T-cell (primary cell): ENCODE measurements at regions not wholly inside any gene's neighbourhood (a gene's known extent, or its start where the extent isn't known, plus 50 kb on each side); places are given as distances from the start of the nearest gene placed in this dataset.

Experiments used
- ATAC-seq, 4 experiments: fragments of 200-7000 bp in 3 of 4; fragments of 150-1000 bp in 1 of 4; cut with Tn5 transposase; replicated peaks in 1 of 4; 1 replicate in 3 of 4; 2 replicates in 1 of 4; pipeline ENCODE4 v1.10.0; 2021; ENCODE audit warnings: moderate library complexity in 3 of 4, mild to moderate bottlenecking in 2 of 4, moderate number of reproducible peaks in 1 of 4
- CTCF ChIA-PET, 2 donors: fragments of 300-600 bp; sonication (Branson Sonifier 250); formaldehyde crosslinking; loops; one replicate each; lab custom pipeline; 2022; ENCODE audit warnings: antibody characterized with exemption in 2 of 2; lab: Charles Lee
- POLR2A ChIA-PET, 2 donors: fragments of 300-600 bp; sonication (Branson Sonifier 250); formaldehyde crosslinking; loops; one replicate each; lab custom pipeline; 2022; ENCODE audit warnings: antibody characterized with exemption in 2 of 2; lab: Charles Lee
- DNase-seq, 35 experiments: peaks; one replicate each; pipeline versions ENCODE4 v3.0.0 to v3.0.0-alpha.2; 2013 to 2023
- H3K27ac ChIP-seq: one replicate; pipeline ENCODE4 v1.5.1; 2013; ENCODE audit warnings: low read length
- H3K27me3 ChIP-seq, 2 experiments: replicated peaks in 1 of 2; 1 replicate in 1 of 2; 2 replicates in 1 of 2; pipeline versions ENCODE4 v1.6.1 to v1.7.0; 2013; ENCODE audit warnings: low read length in 1 of 2, mixed read lengths in 1 of 2; ENCODE audit not compliant: control insufficient read depth in 2 of 2, insufficient read depth in 2 of 2; ENCODE audit errors: extremely low read depth in 1 of 2
- H3K36me3 ChIP-seq, 2 donors: 1 replicate in 1 of 2; 2 replicates in 1 of 2; pipeline versions ENCODE4 v1.6.1 to v1.7.0; 2013; ENCODE audit warnings: low read length in 1 of 2; ENCODE audit not compliant: control insufficient read depth in 2 of 2, insufficient read depth in 1 of 2; ENCODE audit errors: extremely low read depth in 1 of 2
- H3K4me1 ChIP-seq, 2 experiments: 1 replicate in 1 of 2; 2 replicates in 1 of 2; pipeline versions ENCODE4 v1.6.1 to v1.7.0; 2013; ENCODE audit warnings: low read length in 2 of 2, mixed read lengths in 1 of 2; ENCODE audit not compliant: insufficient read depth in 2 of 2, control insufficient read depth in 1 of 2; ENCODE audit errors: extremely low read depth in 1 of 2
- H3K4me3 ChIP-seq, 2 donors: 1 replicate in 1 of 2; 2 replicates in 1 of 2; pipeline versions ENCODE4 v1.5.1 to v1.7.0; 2013; ENCODE audit warnings: mild to moderate bottlenecking in 2 of 2, low read length in 1 of 2, moderate library complexity in 1 of 2; ENCODE audit not compliant: control insufficient read depth in 1 of 2; ENCODE audit errors: extremely low read depth in 1 of 2
- H3K9me3 ChIP-seq: 2 replicates; pipeline ENCODE4 v1.7.0; 2013
- H3K27ac Mint-ChIP-seq, 2 donors: one replicate each; pipeline ENCODE4 v1.8.0; 2020 to 2021; ENCODE audit warnings: mild to moderate bottlenecking in 2 of 2, mixed read lengths in 2 of 2
- H3K27me3 Mint-ChIP-seq, 2 donors: one replicate each; pipeline ENCODE4 v1.8.0; 2021 to 2022; ENCODE audit warnings: mixed read lengths in 2 of 2
- H3K36me3 Mint-ChIP-seq: one replicate; pipeline ENCODE4 v1.8.0; 2021; ENCODE audit warnings: mixed read lengths
- H3K4me1 Mint-ChIP-seq, 3 donors: one replicate each; pipeline ENCODE4 v1.8.0; 2020 to 2022; ENCODE audit warnings: mixed read lengths in 3 of 3, mild to moderate bottlenecking in 1 of 3
- H3K4me3 Mint-ChIP-seq, 3 donors: one replicate each; pipeline ENCODE4 v1.8.0; 2020 to 2022; ENCODE audit warnings: mild to moderate bottlenecking in 3 of 3, mixed read lengths in 3 of 3, moderate library complexity in 3 of 3
- H3K9me3 Mint-ChIP-seq, 3 donors: one replicate each; pipeline ENCODE4 v1.8.0; 2020 to 2022; ENCODE audit warnings: mixed read lengths in 3 of 3
- WGBS: methylation state at CpG from one replicate; pipeline ENCODE4 v1.1.5; 2013; ENCODE audit warnings: missing lambda C conversion rate; ENCODE audit not compliant: insufficient coverage; 5-methylcytosine and 5-hydroxymethylcytosine counted together

DNA sequence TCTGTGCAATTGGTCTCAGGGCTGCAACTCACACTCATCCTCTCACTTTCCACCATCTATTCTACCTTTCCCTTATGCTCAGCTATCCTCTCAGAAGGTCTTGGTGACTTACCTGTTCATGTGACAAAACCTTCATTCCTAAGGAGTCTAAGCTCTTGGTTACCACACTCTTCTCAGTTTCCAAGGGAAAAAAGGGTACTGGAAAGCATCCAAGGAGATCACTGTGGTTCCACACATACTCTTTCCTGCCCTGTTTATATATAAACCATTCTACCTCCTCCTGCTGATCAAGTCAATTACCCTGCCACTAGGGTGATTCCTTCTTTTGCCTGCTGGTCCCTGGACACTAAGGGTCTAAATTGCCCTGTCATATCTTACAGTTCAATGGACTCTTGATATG, 57.2 kb upstream of the MAML3 start:
- Histone ChIP-seq H3K27ac (no peak overlapping the region), H3K36me3 (no peaks in the 10 kb centered on the region), H3K4me1 (no peaks in the 10 kb centered on the region), H3K4me3 (no peak overlapping the region), H3K9me3 (no peaks in the 10 kb centered on the region), H3K27me3 (no peaks in the 10 kb centered on the region)
- ChIA-PET POLR2A (no interaction called here), CTCF (no interaction called here)
- H3K27me3 Mint-ChIP-seq = peaks cover 12% of the 10 kb centered on the region in 2 donors
- no peak overlapping the region for H3K27ac Mint-ChIP-seq
- DNase-seq (no peak), ATAC-seq (no peak)
- H3K36me3 Mint-ChIP-seq = no peaks in the 10 kb centered on the region
- H3K4me3 Mint-ChIP-seq = no peak overlapping the region
- H3K4me1 Mint-ChIP-seq = no peaks in the 10 kb centered on the region
- no peaks in the 10 kb centered on the region for H3K9me3 Mint-ChIP-seq

DNA sequence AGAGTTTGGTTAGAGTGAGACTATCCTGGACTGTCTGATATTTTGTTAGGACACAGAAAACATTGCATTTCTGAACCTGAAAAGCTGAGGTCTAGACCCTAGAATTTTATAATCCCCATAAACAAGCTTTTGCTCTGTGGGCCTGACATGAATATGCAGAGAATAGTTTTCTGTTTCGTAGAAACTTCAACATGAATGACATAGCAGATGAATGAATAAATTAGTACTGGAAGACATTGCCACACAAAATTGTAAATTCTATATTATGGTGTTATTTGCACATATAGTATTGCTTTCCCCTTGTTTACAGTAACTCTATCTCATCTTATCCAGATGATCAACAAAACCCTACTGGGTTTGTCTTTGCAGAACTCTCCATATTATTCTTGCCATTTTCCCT, 54.9 kb upstream of the MAML3 start:
- H3K27ac ChIP-seq = no peak overlapping the region
- WGBS = no CpG with 5 or more reads among the region's 1 CpG
- H3K27ac Mint-ChIP-seq = no peak overlapping the region
- no peaks in the 10 kb centered on the region for H3K9me3 ChIP-seq
- H3K4me1 ChIP-seq = no peaks in the 10 kb centered on the region
- CTCF ChIA-PET = no interaction called here
- no peak overlapping the region for H3K4me3 Mint-ChIP-seq
- H3K36me3 ChIP-seq = no peaks in the 10 kb centered on the region
- DNase-seq (no peak), ATAC-seq (no peak)
- no peaks in the 10 kb centered on the region for H3K36me3 Mint-ChIP-seq
- peaks cover 0 to 3% of the 10 kb centered on the region in 2 donors for H3K27me3 Mint-ChIP-seq
- H3K27me3 ChIP-seq = no peaks in the 10 kb centered on the region
- POLR2A ChIA-PET = no interaction called here
- H3K9me3 Mint-ChIP-seq = no peaks in the 10 kb centered on the region
- H3K4me3 ChIP-seq = no peak overlapping the region
- H3K4me1 Mint-ChIP-seq = no peaks in the 10 kb centered on the region
